IPS DF 6.9 (cell line): ENCODE measurements at regions not wholly inside any gene's neighbourhood (a gene's known extent, or its start where the extent isn't known, plus 50 kb on each side); places are given as distances from the start of the nearest gene placed in this dataset.

Experiments
- DNase-seq: peaks from one replicate; pipeline ENCODE4 v3.0.0-alpha.2; 2013; ENCODE audit warnings: low read depth, low spot score
- H3K27ac ChIP-seq: one replicate; pipeline ENCODE4 v1.5.1; 2013; ENCODE audit warnings: low read length, control low read depth
- H3K27me3 ChIP-seq: 2 replicates; pipeline ENCODE4 v1.6.1; 2013; ENCODE audit warnings: mild to moderate bottlenecking, low read length; ENCODE audit not compliant: control insufficient read depth, insufficient read depth
- H3K36me3 ChIP-seq: 2 replicates; pipeline ENCODE4 v1.6.1; 2013; ENCODE audit warnings: low read length; ENCODE audit not compliant: control insufficient read depth, insufficient read depth
- H3K4me1 ChIP-seq: 2 replicates; pipeline ENCODE4 v1.6.1; 2013; ENCODE audit warnings: low read length; ENCODE audit not compliant: control insufficient read depth, insufficient read depth
- H3K4me3 ChIP-seq: 2 replicates; pipeline ENCODE4 v1.5.1; 2013; ENCODE audit warnings: mild to moderate bottlenecking, low read length
- H3K9me3 ChIP-seq: 2 replicates; pipeline ENCODE4 v1.6.1; 2013; ENCODE audit warnings: low read length, inconsistent platforms; ENCODE audit not compliant: control insufficient read depth, insufficient read depth
- WGBS: extraction: QIAGEN DNeasy Blood & Tissue Kit; methylation state at CpG from one replicate; pipeline ENCODE4 v1.1.7; 2013; ENCODE audit warnings: mixed read lengths, missing lambda C conversion rate; ENCODE audit not compliant: insufficient read length, insufficient coverage; 5-methylcytosine and 5-hydroxymethylcytosine counted together

DNA sequence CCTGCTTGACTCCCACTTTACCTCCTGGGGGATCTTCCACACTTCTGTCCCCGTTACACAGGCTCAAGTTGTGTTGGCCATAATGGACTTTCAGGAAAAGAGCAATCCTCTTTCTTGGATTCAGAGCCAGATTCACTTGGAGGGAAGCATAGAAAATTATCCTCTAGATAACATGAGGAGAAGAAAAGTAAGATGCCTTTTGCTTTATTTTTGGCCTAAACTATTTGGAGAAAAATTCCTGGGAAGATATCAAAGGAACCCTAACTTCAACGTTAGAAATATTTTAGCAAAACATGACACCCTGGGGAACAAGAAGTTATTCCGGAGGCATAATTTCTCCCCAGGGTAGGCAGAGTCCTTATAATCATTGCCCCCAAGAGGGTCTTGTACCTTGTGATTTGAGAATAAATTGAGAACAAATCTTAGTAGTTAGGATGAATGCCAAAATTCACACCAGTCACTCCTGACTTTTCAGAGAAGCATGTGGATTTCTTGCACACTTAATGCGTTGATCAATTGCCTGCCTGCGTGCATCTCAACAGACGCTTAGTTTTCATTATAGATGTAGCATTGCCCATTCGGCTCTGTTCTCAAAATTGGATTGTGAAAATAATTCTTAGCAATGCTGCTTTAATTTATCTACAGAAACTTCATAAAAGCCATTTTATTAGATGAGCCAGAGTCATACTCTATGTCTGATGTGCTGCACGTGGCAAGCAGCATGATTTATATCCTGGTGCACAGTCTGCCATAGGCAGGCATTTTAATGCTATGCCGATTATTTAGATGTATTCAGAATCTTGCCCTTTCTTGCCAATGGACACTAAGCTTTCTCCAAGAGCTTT lies 224.4 kb downstream of the C7orf25 start:
- Histone ChIP-seq H3K4me1 (peaks cover 7% of the 10 kb centered on the region), H3K27me3 (no peaks in the 10 kb centered on the region)
- no CpG with 5 or more reads among the region's 9 CpGs for WGBS

DNA sequence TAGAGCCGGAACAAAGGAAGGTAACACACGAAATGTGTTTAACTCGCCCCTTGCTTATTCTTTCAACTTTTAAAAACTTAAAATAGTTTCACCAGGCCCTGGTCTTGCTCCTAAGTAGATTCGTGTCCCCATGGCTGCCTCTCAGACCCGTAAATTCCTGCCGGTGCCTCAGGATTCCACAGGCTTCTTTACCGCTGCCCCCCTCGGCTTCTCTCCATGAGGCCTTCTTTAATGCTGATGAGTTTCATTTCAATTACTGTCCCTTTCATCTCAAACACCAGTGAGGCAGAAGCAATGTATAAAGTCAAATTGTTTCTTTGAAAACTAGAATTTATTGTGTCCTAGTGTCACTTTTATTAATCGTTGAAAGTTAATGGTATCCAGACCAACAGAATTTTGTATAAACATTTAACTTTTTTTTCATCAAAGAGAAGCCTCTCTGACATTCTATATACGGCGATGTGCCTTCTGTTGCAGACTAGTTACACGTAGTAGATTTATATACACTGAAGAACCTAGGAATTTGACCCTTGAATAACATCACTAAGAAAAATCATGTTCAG lies 225.2 kb downstream of the C7orf25 start:
- Histone ChIP-seq H3K36me3 (no peaks in the 10 kb centered on the region), H3K4me3 (no peak overlapping the region), H3K4me1 (peaks cover 7% of the 10 kb centered on the region), H3K27me3 (no peaks in the 10 kb centered on the region), H3K27ac (no peak overlapping the region), H3K9me3 (no peaks in the 10 kb centered on the region)
- WGBS: no CpG with 5 or more reads among the region's 12 CpGs
- peak; percentile 55 for DNase-seq

More for the DNA sequence above, 224.4 kb downstream of the C7orf25 start:
- H3K4me3 ChIP-seq: no peak overlapping the region
- no peak for DNase-seq
- H3K36me3 ChIP-seq: no peaks in the 10 kb centered on the region
- no peaks in the 10 kb centered on the region for H3K9me3 ChIP-seq
- no peak overlapping the region for H3K27ac ChIP-seq

DNA sequence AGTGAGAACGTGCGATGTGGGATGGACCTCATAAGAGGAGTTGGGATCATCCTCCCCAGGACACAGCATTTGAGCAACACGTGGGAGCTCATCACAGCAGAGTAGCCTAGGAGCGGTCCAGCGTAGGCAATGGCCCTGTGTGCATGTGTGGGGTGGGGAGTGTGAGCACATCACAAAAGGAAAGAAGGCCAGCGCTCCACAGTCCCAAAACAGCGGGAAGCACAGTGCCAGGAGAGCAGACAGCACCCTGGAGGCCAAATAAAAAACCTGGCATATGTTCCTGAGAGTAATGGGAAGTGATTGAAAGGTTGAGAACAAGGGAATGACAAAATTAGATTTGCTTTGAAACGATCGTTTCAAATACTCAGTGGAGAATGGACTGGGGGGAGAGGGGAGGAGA lies 226.0 kb downstream of the C7orf25 start:
- H3K27ac ChIP-seq: no peak overlapping the region
- DNase-seq: no peak
- H3K36me3 ChIP-seq: no peaks in the 10 kb centered on the region
- 100% methylated on average over 1 of the region's 9 CpGs for WGBS
- no peaks in the 10 kb centered on the region for H3K9me3 ChIP-seq
- no peaks in the 10 kb centered on the region for H3K27me3 ChIP-seq
- no peak overlapping the region for H3K4me3 ChIP-seq
- H3K4me1 ChIP-seq: peaks cover 7% of the 10 kb centered on the region

DNA sequence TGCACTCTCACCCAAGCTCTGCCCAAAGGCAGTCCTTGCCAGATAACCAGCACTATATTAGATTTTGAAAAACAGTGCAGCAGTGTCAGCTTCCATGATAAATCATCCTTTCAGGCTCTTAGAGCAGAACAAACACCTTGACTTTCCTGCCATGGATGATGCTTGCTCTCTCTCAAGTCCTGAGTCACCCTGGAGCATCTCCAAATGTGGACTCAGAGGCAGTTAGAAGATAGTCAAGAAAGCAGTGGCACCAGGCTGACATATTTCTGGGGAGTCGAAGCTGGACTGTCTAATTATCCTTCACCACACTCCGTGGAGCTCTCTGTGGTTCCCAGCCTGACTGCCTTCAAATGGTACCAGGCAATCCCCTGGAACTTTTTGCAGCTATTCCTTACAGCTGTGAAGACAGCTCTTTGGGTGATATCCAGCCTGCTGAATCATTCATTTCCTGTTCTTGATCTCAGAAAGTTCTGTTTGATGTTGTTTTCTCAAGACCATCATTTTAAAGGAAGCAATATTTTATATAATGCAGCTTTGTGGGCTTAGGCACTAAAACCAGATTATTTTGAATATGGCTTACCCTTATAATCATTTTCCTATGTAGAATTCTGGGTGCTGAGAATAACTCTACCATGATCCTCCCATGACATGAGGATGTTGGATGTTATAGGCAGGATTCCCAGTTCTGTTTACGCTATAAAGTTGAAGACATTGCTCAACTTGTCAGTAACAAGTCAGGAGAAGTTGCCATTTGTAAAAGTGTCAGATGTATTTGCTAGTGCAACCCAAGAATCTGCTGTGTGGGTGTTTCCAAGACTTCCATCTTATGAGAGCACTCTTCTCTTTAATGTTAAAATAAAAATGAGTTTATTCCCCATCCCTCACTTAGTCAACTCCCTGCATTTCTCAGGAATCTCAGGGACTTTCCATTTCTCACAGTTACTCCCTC lies 233.8 kb downstream of the C7orf25 start:
- DNase-seq: no peak
- no CpG with 5 or more reads among the region's 3 CpGs for WGBS
- H3K9me3 ChIP-seq: no peaks in the 10 kb centered on the region
- H3K27me3 ChIP-seq: no peaks in the 10 kb centered on the region
- H3K36me3 ChIP-seq: no peaks in the 10 kb centered on the region
- no peak overlapping the region for H3K4me3 ChIP-seq
- no peak overlapping the region for H3K27ac ChIP-seq
- H3K4me1 ChIP-seq: no peaks in the 10 kb centered on the region

DNA sequence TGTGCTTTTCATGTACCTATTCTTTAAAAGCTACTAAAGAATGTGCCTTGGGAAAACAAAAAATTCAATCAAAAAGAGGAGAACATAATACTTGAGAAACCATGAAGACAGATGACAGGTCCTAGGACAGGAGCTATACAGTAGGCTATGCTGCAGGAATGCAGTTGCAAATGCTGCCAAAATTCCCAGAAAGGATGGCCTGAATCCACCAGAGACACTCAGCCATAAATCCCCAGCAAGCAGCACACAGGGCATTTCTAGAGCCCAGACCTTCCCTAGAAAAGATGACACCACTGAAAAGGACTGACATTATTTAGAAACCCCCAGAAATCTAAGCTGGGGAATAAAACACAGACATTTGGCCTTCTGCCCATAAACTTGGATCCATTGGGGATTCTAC lies 237.3 kb downstream of the C7orf25 start:
- Histone ChIP-seq H3K36me3 (no peaks in the 10 kb centered on the region), H3K27ac (no peak overlapping the region), H3K27me3 (no peaks in the 10 kb centered on the region), H3K4me3 (no peak overlapping the region), H3K9me3 (no peaks in the 10 kb centered on the region), H3K4me1 (no peaks in the 10 kb centered on the region)
- DNase-seq: no peak

DNA sequence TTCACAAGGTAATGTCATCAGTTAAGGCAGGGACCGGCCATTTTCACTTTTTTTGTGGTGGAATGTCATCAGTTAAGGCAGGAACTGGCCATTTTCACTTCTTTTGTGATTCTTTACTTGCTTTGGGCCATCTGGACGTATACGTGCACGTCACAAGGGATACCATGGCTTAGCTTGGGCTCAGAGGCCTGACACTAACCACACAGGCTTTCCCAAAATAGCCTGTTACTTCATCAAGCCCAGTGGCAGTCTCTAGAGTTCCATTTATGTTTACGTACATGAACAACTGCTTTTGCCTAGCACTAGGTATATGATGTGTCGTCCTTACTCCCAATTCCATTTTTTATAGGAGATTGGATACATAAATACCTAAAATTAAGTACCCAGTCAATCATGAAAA lies 237.9 kb downstream of the C7orf25 start:
- Histone ChIP-seq H3K27me3 (no peaks in the 10 kb centered on the region), H3K27ac (no peak overlapping the region), H3K36me3 (no peaks in the 10 kb centered on the region), H3K9me3 (no peaks in the 10 kb centered on the region), H3K4me3 (no peak overlapping the region), H3K4me1 (no peaks in the 10 kb centered on the region)
- no CpG with 5 or more reads among the region's 6 CpGs for WGBS
- no peak for DNase-seq

DNA sequence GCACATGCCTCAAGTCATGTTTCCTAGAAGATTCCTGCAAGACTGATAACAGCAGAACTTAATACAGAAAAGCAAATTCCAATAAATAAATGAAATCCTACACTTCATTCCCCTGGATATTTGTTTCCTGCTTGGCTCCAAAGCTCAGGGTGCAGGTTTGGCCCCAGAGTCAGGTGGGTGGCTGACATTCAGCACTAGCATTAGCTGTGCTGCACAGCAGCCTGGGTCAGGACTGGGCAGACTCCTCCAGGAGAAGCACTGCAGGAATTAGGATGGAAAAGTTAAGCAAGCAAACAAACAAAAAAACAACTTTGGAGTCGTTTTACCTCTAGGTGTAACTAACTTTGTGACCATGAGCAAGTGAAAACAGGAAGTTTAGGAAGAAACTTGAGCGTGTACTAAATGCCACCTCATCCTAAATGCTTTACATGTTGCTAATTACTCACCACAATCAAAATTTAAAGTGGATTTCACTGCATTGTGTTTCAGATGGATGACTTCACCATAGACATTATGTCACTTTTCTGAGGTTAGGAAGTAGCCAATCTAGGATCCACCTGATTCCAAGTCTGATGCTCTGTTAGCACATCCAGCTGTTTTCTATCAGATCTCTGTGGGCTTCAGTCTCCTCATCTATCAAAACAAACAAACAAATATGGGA lies 239.4 kb downstream of the C7orf25 start:
- Histone ChIP-seq H3K9me3 (no peaks in the 10 kb centered on the region), H3K36me3 (no peaks in the 10 kb centered on the region), H3K4me1 (no peaks in the 10 kb centered on the region), H3K4me3 (no peak overlapping the region), H3K27ac (no peak overlapping the region), H3K27me3 (no peaks in the 10 kb centered on the region)
- no peak for DNase-seq
- WGBS: no CpG with 5 or more reads among the region's 2 CpGs

DNA sequence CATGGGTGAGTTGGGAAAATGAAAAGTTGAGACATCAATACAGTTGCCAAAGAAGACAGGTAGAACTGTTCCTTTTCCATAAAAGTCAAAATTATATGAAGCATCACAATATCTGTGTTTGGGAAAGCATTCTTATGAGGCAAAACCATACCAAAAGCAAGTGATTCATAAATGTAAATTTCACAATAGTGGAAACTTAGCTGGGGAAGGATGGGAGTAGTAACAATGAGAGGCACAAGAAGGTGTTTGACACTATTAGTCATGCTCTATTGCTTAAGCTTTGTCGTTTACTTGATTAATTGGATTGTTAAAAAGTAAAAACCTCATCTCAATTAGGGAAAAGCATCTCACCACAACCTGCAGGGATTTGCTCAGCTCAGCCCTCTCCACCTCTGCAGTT lies 240.2 kb downstream of the C7orf25 start:
- no peak overlapping the region for H3K4me3 ChIP-seq
- H3K9me3 ChIP-seq: no peaks in the 10 kb centered on the region
- no peaks in the 10 kb centered on the region for H3K27me3 ChIP-seq
- no CpG with 5 or more reads among the region's 1 CpG for WGBS
- no peak for DNase-seq
- no peak overlapping the region for H3K27ac ChIP-seq
- H3K36me3 ChIP-seq: no peaks in the 10 kb centered on the region
- no peaks in the 10 kb centered on the region for H3K4me1 ChIP-seq

DNA sequence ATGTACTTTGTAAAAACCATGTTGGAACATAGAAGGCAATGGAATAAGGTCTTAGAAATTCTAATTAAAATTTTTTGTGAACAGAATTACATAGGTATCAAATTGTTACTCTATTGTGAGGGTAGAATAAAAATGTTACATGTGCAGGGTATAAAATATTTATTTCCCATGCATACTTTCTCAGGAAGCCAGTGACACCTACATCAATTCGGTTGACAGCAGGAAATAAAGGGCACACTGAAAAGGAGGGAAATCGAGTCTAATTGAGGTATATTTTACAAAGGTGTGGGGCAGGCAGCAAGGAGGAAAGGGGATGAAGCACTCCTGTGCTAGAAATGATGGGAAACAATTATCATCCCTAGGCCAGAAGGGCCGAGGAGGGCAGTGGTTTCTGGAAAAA lies 244.9 kb downstream of the C7orf25 start:
- no peak for DNase-seq
- Histone ChIP-seq H3K36me3 (no peaks in the 10 kb centered on the region), H3K4me3 (no peak overlapping the region), H3K27me3 (no peaks in the 10 kb centered on the region), H3K9me3 (no peaks in the 10 kb centered on the region), H3K27ac (no peak overlapping the region), H3K4me1 (no peaks in the 10 kb centered on the region)
- WGBS: no CpG with 5 or more reads among the region's 3 CpGs

DNA sequence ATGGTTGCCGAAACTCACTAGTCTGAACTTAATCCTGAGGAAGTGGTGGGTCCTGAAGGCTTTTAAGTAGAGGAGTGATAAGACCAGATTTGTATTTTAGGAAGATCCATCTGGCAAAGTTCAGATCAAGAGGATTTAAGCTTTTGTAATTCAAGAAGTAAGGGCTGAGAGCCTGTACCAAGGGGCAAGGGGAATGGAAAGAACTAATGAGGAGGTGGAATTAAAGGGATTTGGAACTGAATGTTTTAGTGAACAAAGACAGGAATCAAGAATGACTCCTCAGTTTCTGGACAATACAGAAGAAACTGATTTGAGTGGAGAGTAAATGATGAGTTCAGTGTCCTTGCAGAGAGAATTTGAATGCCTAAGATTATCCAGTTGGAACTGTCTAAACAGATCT lies 249.0 kb downstream of the C7orf25 start:
- Histone ChIP-seq H3K4me3 (no peak overlapping the region), H3K27ac (no peak overlapping the region), H3K4me1 (no peaks in the 10 kb centered on the region), H3K9me3 (no peaks in the 10 kb centered on the region), H3K36me3 (no peaks in the 10 kb centered on the region), H3K27me3 (no peaks in the 10 kb centered on the region)
- WGBS: no CpG with 5 or more reads among the region's 1 CpG
- no peak for DNase-seq
